ENCODE measurements at regions not wholly inside any gene's neighbourhood (a gene's known extent, or its start where the extent isn't known, plus 50 kb on each side); places are given as distances from the start of the nearest gene placed in this dataset.

DNA sequence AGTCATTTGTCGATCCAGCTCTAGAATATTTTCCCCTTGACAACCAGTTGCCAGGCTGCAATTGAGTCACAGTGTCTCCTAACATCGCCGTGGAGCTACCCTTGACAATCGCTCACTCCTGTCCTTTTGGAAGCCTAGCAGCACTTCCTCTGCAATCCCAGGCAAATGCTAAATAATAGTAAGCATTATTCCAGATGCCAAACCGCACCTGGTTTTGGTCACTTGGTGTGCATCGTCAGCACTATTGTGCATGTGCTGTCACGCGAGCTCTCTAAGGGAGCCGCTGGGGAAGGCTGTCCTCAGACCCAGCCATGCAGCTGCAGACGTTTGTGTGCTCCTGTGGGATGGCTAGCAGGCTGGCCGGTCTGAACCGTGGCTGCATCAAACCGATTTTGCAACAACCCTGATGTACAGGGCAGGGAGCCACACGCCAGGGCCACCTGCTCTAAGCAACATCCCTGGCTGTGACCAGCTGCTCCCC lies 549.5 kb upstream of the ID2 start:
- H3K4me1 Mint-ChIP-seq (ENCODE audit: low read depth, unreplicated experiment): peaks cover 1% of the 10 kb centered on the region
- no peak overlapping the region for H3K27ac Mint-ChIP-seq (ENCODE audit: unreplicated experiment)
- TF ChIP-seq CTCF (IDR thresholded peaks at IDR 0.05; ENCODE audit: partially characterized antibody, unreplicated experiment): no peak
- no peaks in the 10 kb centered on the region for H3K36me3 Mint-ChIP-seq (ENCODE audit: unreplicated experiment)
- no peak overlapping the region for H3K4me3 Mint-ChIP-seq (ENCODE audit: unreplicated experiment)
- no peaks in the 10 kb centered on the region for H3K27me3 Mint-ChIP-seq (ENCODE audit: unreplicated experiment)
- no peaks in the 10 kb centered on the region for H3K9me3 Mint-ChIP-seq (ENCODE audit: unreplicated experiment)
- no peak for DNase-seq

GRCh38 chr2:8132879-8133278 lies 549.0 kb upstream of the ID2 start:
- no peak overlapping the region for H3K27ac Mint-ChIP-seq (ENCODE audit: unreplicated experiment)
- H3K36me3 Mint-ChIP-seq (ENCODE audit: unreplicated experiment): no peaks in the 10 kb centered on the region
- no peak for DNase-seq
- no peaks in the 10 kb centered on the region for H3K9me3 Mint-ChIP-seq (ENCODE audit: unreplicated experiment)
- peaks cover 1% of the 10 kb centered on the region for H3K4me1 Mint-ChIP-seq (ENCODE audit: low read depth, unreplicated experiment)
- H3K4me3 Mint-ChIP-seq (ENCODE audit: unreplicated experiment): no peak overlapping the region
- TF ChIP-seq CTCF (IDR thresholded peaks at IDR 0.05; ENCODE audit: partially characterized antibody, unreplicated experiment): no peak
- H3K27me3 Mint-ChIP-seq (ENCODE audit: unreplicated experiment): no peaks in the 10 kb centered on the region

DNA sequence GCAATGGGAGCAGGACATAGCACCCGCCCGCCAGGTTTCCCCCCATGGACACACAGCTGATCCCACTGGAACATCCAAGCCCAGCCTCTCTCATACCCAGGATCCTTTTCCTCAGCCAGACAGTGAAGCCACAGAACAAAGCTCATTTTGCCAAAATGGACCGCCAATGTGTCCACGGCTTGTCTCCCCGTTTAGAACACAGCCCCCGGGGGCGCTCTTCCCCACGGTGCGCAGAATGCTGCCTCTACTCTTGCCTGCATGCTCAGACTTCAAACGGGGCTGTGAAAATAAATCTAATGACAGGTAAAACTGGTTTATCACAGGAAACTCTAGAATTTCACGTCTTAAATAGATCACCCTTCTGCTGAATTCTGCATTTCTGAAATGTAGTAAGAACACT lies 548.5 kb upstream of the ID2 start:
- Mint-ChIP-seq H3K36me3 (ENCODE audit: unreplicated experiment) (no peaks in the 10 kb centered on the region), H3K4me1 (ENCODE audit: low read depth, unreplicated experiment) (peaks cover 1% of the 10 kb centered on the region), H3K9me3 (ENCODE audit: unreplicated experiment) (no peaks in the 10 kb centered on the region), H3K4me3 (ENCODE audit: unreplicated experiment) (no peak overlapping the region), H3K27ac (ENCODE audit: unreplicated experiment) (no peak overlapping the region), H3K27me3 (ENCODE audit: unreplicated experiment) (no peaks in the 10 kb centered on the region)
- DNase-seq: no peak
- no peak for TF ChIP-seq CTCF (IDR thresholded peaks at IDR 0.05; ENCODE audit: partially characterized antibody, unreplicated experiment)

DNA sequence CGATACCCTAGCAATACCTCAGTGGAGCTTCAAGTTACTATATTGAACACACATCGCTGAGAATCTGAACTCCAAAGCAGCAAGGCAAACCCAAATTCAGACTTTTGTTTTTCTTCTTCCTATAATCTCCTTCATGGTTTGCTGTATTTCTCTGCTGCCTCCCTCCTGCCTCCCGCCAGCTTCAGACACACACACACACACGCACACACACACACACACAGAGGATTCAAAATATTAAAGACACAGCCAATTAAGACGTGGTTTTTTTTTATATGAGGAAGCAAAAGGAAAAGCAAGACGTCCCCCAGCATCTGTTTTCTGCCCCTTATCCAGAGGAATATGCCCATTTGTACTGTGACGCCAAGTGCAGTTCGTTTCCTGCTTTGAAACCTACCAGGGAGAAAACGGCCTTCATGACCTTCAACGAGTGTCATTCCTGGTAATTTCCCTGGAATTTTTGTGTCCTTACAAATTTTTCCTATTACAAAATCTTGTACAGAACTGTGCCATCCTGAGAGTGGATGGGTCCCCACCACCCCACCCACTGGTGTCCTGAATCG lies 547.9 kb upstream of the ID2 start:
- Mint-ChIP-seq H3K27ac (ENCODE audit: unreplicated experiment) (no peak overlapping the region), H3K27me3 (ENCODE audit: unreplicated experiment) (no peaks in the 10 kb centered on the region), H3K4me1 (ENCODE audit: low read depth, unreplicated experiment) (peaks cover 1% of the 10 kb centered on the region), H3K9me3 (ENCODE audit: unreplicated experiment) (no peaks in the 10 kb centered on the region), H3K36me3 (ENCODE audit: unreplicated experiment) (no peaks in the 10 kb centered on the region), H3K4me3 (ENCODE audit: unreplicated experiment) (no peak overlapping the region)
- TF ChIP-seq CTCF (IDR thresholded peaks at IDR 0.05; ENCODE audit: partially characterized antibody, unreplicated experiment): no peak
- DNase-seq: no peak

DNA sequence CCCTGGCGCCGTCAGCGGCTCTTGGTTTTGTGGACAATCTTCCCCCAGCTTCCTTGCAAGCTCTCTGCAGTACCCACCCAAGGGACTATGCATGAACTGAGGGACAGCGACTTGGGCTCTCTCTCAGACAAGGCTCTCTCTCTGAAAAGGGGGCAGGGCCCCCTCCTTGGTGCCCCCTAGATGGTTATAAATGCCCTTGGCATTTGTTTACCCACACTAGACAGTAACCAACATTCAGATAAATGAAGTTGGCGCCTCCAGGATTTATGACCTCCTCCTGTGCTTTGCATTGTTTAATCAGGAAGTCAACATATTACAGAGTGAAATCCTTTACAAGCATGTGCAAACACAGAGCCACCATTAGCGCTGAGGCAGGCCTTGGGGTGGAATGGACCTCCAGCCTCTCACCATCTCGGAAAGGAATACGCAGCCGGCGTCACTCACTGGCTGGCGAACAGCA lies 547.4 kb upstream of the ID2 start:
- Mint-ChIP-seq H3K27me3 (ENCODE audit: unreplicated experiment) (no peaks in the 10 kb centered on the region), H3K4me3 (ENCODE audit: unreplicated experiment) (no peak overlapping the region), H3K4me1 (ENCODE audit: low read depth, unreplicated experiment) (peaks cover 1% of the 10 kb centered on the region), H3K9me3 (ENCODE audit: unreplicated experiment) (no peaks in the 10 kb centered on the region), H3K27ac (ENCODE audit: unreplicated experiment) (no peak overlapping the region), H3K36me3 (ENCODE audit: unreplicated experiment) (no peaks in the 10 kb centered on the region)
- DNase-seq: no peak
- no peak for TF ChIP-seq CTCF (IDR thresholded peaks at IDR 0.05; ENCODE audit: partially characterized antibody, unreplicated experiment)
